ENCODE measurements at regions not wholly inside any gene's neighbourhood (a gene's known extent, or its start where the extent isn't known, plus 50 kb on each side); places are given as distances from the start of the nearest gene placed in this dataset.

DNA sequence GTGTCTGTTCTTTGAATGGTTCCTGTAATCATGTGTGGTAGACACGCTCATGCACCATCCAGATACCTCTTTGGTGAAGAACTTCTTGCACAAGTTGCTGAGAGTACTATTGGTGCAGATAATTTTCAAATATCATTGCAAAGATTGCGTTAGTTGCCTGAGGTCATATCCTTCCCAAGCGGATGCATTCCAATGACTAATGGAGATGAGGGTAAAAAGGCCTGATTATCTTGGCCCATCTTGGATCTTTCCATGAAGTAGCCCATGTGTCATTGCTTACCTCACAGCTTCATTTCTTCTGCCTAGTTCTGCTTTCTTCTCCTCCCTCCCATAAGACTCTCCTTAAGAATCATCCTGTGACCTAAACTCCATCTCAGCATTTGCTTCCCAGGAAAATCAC, 384.9 kb upstream of the CNKSR2 start:
- no peak for TF ChIP-seq ELF1 (IDR thresholded peaks at IDR 0.05; ENCODE audit: borderline replicate concordance, low read depth)
- no peak for TF ChIP-seq CBX3 (IDR thresholded peaks at IDR 0.05; ENCODE audit: low read depth)
- TF ChIP-seq SIN3A (IDR thresholded peaks at IDR 0.05; ENCODE audit: low read depth), result no peak
- no peak for TF ChIP-seq TCF7L2 (IDR thresholded peaks at IDR 0.05; ENCODE audit: borderline replicate concordance, extremely low read depth, insufficient read depth, insufficient read length)
- TF ChIP-seq ZNF274 (IDR thresholded peaks at IDR 0.05; ENCODE audit: low read depth, low read length), result no peak
- no peak for TF ChIP-seq POLR2A (IDR thresholded peaks at IDR 0.05; ENCODE audit: borderline replicate concordance, extremely low read depth, insufficient read depth, insufficient read length)
- no peak for TF ChIP-seq SP1 (IDR thresholded peaks at IDR 0.05; ENCODE audit: low read depth)
- TF ChIP-seq POLR2AphosphoS5 (IDR thresholded peaks at IDR 0.05; ENCODE audit: low read depth, low read length), result no peak
- TF ChIP-seq FOSL1 (IDR thresholded peaks at IDR 0.05; ENCODE audit: low read depth), result no peak
- TF ChIP-seq, protein P1, sequence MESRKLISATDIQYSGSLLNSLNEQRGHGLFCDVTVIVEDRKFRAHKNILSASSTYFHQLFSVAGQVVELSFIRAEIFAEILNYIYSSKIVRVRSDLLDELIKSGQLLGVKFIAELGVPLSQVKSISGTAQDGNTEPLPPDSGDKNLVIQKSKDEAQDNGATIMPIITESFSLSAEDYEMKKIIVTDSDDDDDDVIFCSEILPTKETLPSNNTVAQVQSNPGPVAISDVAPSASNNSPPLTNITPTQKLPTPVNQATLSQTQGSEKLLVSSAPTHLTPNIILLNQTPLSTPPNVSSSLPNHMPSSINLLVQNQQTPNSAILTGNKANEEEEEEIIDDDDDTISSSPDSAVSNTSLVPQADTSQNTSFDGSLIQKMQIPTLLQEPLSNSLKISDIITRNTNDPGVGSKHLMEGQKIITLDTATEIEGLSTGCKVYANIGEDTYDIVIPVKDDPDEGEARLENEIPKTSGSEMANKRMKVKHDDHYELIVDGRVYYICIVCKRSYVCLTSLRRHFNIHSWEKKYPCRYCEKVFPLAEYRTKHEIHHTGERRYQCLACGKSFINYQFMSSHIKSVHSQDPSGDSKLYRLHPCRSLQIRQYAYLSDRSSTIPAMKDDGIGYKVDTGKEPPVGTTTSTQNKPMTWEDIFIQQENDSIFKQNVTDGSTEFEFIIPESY (IDR thresholded peaks at IDR 0.05; ENCODE audit: extremely low read depth, insufficient replicate concordance, low read length), result no peak
- no peak for TF ChIP-seq ZFX (IDR thresholded peaks at IDR 0.05)
- TF ChIP-seq YY1 (IDR thresholded peaks at IDR 0.05; ENCODE audit: extremely low read depth, insufficient replicate concordance, low read depth, low read length), result no peak
- no peak for TF ChIP-seq JUND (IDR thresholded peaks at IDR 0.05)
- no peak for TF ChIP-seq MAX (IDR thresholded peaks at IDR 0.05)
- TF ChIP-seq EZH2 (IDR thresholded peaks at IDR 0.05), result no peak
- TF ChIP-seq SRF (IDR thresholded peaks at IDR 0.05; ENCODE audit: low read depth), result no peak
- TF ChIP-seq EGR1 (IDR thresholded peaks at IDR 0.05; ENCODE audit: low read depth), result no peak
- TF ChIP-seq, protein P2, sequence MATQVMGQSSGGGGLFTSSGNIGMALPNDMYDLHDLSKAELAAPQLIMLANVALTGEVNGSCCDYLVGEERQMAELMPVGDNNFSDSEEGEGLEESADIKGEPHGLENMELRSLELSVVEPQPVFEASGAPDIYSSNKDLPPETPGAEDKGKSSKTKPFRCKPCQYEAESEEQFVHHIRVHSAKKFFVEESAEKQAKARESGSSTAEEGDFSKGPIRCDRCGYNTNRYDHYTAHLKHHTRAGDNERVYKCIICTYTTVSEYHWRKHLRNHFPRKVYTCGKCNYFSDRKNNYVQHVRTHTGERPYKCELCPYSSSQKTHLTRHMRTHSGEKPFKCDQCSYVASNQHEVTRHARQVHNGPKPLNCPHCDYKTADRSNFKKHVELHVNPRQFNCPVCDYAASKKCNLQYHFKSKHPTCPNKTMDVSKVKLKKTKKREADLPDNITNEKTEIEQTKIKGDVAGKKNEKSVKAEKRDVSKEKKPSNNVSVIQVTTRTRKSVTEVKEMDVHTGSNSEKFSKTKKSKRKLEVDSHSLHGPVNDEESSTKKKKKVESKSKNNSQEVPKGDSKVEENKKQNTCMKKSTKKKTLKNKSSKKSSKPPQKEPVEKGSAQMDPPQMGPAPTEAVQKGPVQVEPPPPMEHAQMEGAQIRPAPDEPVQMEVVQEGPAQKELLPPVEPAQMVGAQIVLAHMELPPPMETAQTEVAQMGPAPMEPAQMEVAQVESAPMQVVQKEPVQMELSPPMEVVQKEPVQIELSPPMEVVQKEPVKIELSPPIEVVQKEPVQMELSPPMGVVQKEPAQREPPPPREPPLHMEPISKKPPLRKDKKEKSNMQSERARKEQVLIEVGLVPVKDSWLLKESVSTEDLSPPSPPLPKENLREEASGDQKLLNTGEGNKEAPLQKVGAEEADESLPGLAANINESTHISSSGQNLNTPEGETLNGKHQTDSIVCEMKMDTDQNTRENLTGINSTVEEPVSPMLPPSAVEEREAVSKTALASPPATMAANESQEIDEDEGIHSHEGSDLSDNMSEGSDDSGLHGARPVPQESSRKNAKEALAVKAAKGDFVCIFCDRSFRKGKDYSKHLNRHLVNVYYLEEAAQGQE (IDR thresholded peaks at IDR 0.05; ENCODE audit: low read depth), result no peak

More for the DNA sequence above, 384.9 kb upstream of the CNKSR2 start:
- Histone ChIP-seq H3K27ac (ENCODE audit: low read depth, low read length) (no peak overlapping the region), H3K9me3 (ENCODE audit: control insufficient read depth in 1 of 2, insufficient read depth in 1 of 2, low read depth in 1 of 2, low read length in 2 of 2) (no peaks in the 10 kb centered on the region), H3K4me2 (ENCODE audit: low read length) (no peak overlapping the region), H3K79me2 (ENCODE audit: insufficient read depth, low read length) (no peaks in the 10 kb centered on the region), H4K20me1 (ENCODE audit: insufficient read depth) (no peaks in the 10 kb centered on the region), H3K9me2 (ENCODE audit: insufficient read depth) (no peaks in the 10 kb centered on the region), H2AFZ (ENCODE audit: low read depth, low read length, poor library complexity, severe bottlenecking) (no peak overlapping the region), H3K9ac (ENCODE audit: low read length) (no peak overlapping the region), H3K4me3 (replicated peaks in 1 of 2; ENCODE audit: low read depth in 1 of 2, low read length in 2 of 2) (no peak overlapping the region), H3K4me1 (ENCODE audit: control insufficient read depth in 1 of 2, insufficient read depth in 2 of 2, low read length in 2 of 2) (no peaks in the 10 kb centered on the region), H3K27me3 (ENCODE audit: insufficient read depth, low read length) (no peaks in the 10 kb centered on the region), H3K36me3 (ENCODE audit: control insufficient read depth in 1 of 2, insufficient read depth in 2 of 2, low read length in 2 of 2) (no peaks in the 10 kb centered on the region)
- no peak for DNase-seq (ENCODE audit: low read depth, low spot score)
- RAD21 ChIA-PET (ENCODE audit: low non-redundant PET in 1 of 2, low total read pairs in 2 of 2, uncharacterized antibody in 2 of 2, unreplicated experiment in 2 of 2), result no interaction called here
- POLR2A ChIA-PET, result no interaction called here
- intact Hi-C loops (cut with micrococcal nuclease), result no loop called here
- no TSS peak for BruUV-seq (replicated peaks)
- ATAC-seq, result no peak
- CTCF ChIA-PET, result no interaction called here
